Fibroblast of pulmonary artery (primary cell): ENCODE measurements at regions not wholly inside any gene's neighbourhood (a gene's known extent, or its start where the extent isn't known, plus 50 kb on each side); places are given as distances from the start of the nearest gene placed in this dataset.
A peak's percentile ranks its signal among the peaks of the same experiment; 100 is the strongest.

ENCODE experiments used
- DNase-seq: peaks from one replicate; pipeline ENCODE4 v3.0.0-alpha.2; 2010; ENCODE audit warnings: low read depth
- H3K4me3 ChIP-seq: replicated peaks from 2 replicates; pipeline ENCODE4 v1.5.1; 2011; ENCODE audit warnings: low read depth, mild to moderate bottlenecking, control low read depth, low read length, moderate library complexity
- TF ChIP-seq, protein P1 (sequence below): IDR thresholded peaks from 2 replicates; pipeline ENCODE4 v1.5.1; 2011; ENCODE audit warnings: mild to moderate bottlenecking, control low read depth, low read length, inconsistent platforms; ENCODE audit errors: missing control alignments

GRCh38 chr6:130761286-130761685 lies 65.9 kb upstream of the SMLR1 start:
- TF ChIP-seq, protein P1, sequence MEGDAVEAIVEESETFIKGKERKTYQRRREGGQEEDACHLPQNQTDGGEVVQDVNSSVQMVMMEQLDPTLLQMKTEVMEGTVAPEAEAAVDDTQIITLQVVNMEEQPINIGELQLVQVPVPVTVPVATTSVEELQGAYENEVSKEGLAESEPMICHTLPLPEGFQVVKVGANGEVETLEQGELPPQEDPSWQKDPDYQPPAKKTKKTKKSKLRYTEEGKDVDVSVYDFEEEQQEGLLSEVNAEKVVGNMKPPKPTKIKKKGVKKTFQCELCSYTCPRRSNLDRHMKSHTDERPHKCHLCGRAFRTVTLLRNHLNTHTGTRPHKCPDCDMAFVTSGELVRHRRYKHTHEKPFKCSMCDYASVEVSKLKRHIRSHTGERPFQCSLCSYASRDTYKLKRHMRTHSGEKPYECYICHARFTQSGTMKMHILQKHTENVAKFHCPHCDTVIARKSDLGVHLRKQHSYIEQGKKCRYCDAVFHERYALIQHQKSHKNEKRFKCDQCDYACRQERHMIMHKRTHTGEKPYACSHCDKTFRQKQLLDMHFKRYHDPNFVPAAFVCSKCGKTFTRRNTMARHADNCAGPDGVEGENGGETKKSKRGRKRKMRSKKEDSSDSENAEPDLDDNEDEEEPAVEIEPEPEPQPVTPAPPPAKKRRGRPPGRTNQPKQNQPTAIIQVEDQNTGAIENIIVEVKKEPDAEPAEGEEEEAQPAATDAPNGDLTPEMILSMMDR: no peak
- no peak for DNase-seq

GRCh38 chr6:130765181-130765727 lies 62.0 kb upstream of the SMLR1 start:
- H3K4me3 ChIP-seq: no peak overlapping the region
- DNase-seq: no peak
- TF ChIP-seq, protein P1: no peak

More at GRCh38 chr6:130761286-130761685, 65.9 kb upstream of the SMLR1 start:
- no peak overlapping the region for H3K4me3 ChIP-seq

DNA sequence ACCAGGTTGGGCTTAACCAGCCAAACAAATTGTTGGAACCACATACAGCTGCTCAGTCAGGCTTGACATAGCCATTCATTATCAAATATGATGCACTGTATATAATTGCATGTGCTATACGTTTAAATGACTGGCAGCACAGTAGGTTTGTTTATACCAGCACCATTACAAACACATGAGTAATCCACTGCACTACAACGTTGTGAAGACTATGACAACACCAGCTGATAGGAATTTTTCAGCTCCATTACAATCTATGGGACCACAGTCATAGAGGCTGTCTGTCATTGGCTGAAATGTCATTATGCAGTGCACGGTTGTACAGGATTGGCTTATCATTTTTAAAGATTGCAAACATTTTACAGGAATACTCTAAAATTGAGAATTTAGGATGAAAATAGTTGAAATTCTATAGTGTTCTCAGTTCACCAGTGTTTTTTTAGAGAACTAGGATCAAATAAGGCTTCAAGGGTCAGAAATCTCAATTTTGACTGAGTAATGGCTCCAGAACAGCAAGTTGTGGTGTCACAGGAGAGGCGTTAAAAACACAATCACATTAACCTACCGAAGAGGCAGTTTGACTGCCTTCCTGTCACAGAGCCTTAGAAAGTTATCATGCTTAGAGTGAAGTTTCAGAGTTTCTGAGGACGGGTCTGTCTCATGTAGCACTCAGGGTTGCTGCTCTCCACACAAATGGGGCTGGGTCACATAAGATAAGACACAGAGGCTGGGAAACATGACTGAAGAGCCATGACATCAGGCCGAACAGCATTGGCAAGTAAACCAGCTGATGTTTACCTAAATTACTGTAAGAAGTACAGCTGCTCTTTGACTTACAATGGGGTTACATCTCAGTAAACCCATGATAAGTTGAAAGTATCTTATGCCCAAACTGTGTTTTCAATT lies 60.7 kb upstream of the SMLR1 start:
- no peak overlapping the region for H3K4me3 ChIP-seq
- TF ChIP-seq, protein P1: no peak
- no peak for DNase-seq

DNA sequence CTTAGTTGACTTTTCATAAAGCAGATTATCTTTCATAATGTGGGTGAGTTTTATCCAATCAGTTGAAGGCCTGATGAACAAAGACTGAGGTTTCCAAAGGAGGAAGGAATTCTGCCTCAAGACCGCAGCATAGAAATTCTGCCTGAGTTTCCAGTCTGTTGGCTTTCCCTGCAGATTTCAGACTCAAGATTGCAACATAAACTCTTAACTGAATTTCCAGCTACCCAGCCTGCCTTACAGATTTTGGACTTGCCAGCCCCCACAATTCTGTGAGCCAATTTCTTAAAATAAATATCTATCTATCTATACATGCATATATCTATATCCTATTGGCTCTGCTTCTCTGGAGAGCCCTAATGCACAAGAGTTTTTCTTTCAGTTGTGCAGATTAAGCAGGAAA lies 57.3 kb upstream of the SMLR1 start:
- peak; percentile 8 for DNase-seq
- TF ChIP-seq, protein P1: no peak
- no peak overlapping the region for H3K4me3 ChIP-seq

- H3K4me3 ChIP-seq: no peak overlapping the region
- TF ChIP-seq, protein P1: no peak
- DNase-seq: no peak
Observed at GRCh38 chr6:130771741-130772140, 55.5 kb upstream of the SMLR1 start.

GRCh38 chr6:130773860-130774259 lies 53.3 kb upstream of the SMLR1 start:
- DNase-seq: no peak
- no peak overlapping the region for H3K4me3 ChIP-seq
- TF ChIP-seq, protein P1: no peak
